GM19351 (cell line): ENCODE measurements at regions not wholly inside any gene's neighbourhood (a gene's known extent, or its start where the extent isn't known, plus 50 kb on each side); places are given as distances from the start of the nearest gene placed in this dataset.

ENCODE experiments used
- ATAC-seq: cut with Tn5 transposase; IDR thresholded peaks from one replicate; pipeline ENCODE4 v1.9.1; 2021; ENCODE audit warnings: mild to moderate bottlenecking, moderate library complexity; ENCODE audit not compliant: unreplicated experiment

GRCh38 chr2:151197184-151198108, 64.2 kb downstream of the RBM43 start:
- no peak for ATAC-seq

- ATAC-seq, result no peak
Observed at GRCh38 chr2:151193576-151193975, 68.1 kb downstream of the RBM43 start.

GRCh38 chr2:151192681-151193080, 69.0 kb downstream of the RBM43 start:
- no peak for ATAC-seq

GRCh38 chr2:151191001-151191400, 70.7 kb downstream of the RBM43 start:
- no peak for ATAC-seq

GRCh38 chr2:151189125-151189524, 72.5 kb downstream of the RBM43 start:
- no peak for ATAC-seq

- no peak for ATAC-seq
Observed at GRCh38 chr2:151186011-151186410, 75.7 kb downstream of the RBM43 start.

GRCh38 chr2:151182899-151183809, 78.5 kb downstream of the RBM43 start:
- ATAC-seq, result no peak

GRCh38 chr2:151182396-151182795, 79.3 kb downstream of the RBM43 start:
- no peak for ATAC-seq

- no peak for ATAC-seq
Observed at GRCh38 chr2:151181524-151181923, 80.1 kb downstream of the RBM43 start.

- ATAC-seq, result no peak
Observed at GRCh38 chr2:151180123-151180522, 81.5 kb downstream of the RBM43 start.

- ATAC-seq, result no peak
Observed at GRCh38 chr2:151178207-151178606, 83.5 kb downstream of the RBM43 start.

GRCh38 chr2:151177756-151178155, 83.9 kb downstream of the RBM43 start:
- no peak for ATAC-seq

GRCh38 chr2:151176661-151177060, 85.0 kb downstream of the RBM43 start:
- no peak for ATAC-seq

- no peak for ATAC-seq
Observed at GRCh38 chr2:151175864-151176263, 85.8 kb downstream of the RBM43 start.

GRCh38 chr2:151174127-151174526, 87.5 kb downstream of the RBM43 start:
- no peak for ATAC-seq

- no peak for ATAC-seq
Observed at GRCh38 chr2:151171186-151171585, 90.5 kb downstream of the RBM43 start.

- ATAC-seq, result no peak
Observed at GRCh38 chr2:151166410-151166809, 95.3 kb downstream of the RBM43 start.

- no peak for ATAC-seq
Observed at GRCh38 chr2:151165105-151165684, 96.5 kb downstream of the RBM43 start.

GRCh38 chr2:151161821-151162551, 99.7 kb downstream of the RBM43 start:
- ATAC-seq, result no peak

- ATAC-seq, result no peak
Observed at GRCh38 chr2:151159109-151159662, 102.5 kb downstream of the RBM43 start.
